SU-DHL-6 (cell line): ENCODE measurements at regions not wholly inside any gene's neighbourhood (a gene's known extent, or its start where the extent isn't known, plus 50 kb on each side); places are given as distances from the start of the nearest gene placed in this dataset.

ENCODE experiments used
- H2AFZ ChIP-seq: fragments of 200-600 bp; sonication (generic); 2 replicates; pipeline ENCODE4 v1.6.1; 2014; ENCODE audit warnings: low read depth, mild to moderate bottlenecking, moderate library complexity, mixed read lengths, antibody characterized with exemption, low read length; ENCODE audit not compliant: severe bottlenecking
- H3F3A ChIP-seq: fragments of 200-600 bp; shearing (Covaris generic); 2 replicates; pipeline ENCODE4 v1.6.0; 2016; ENCODE audit warnings: antibody characterized with exemption, mild to moderate bottlenecking; ENCODE audit not compliant: insufficient read depth
- H3K27ac ChIP-seq: fragments of 200-600 bp; sonication (generic); 2 replicates; pipeline ENCODE4 v1.5.1; 2016; ENCODE audit warnings: low read depth, mild to moderate bottlenecking, low read length, moderate library complexity, mixed read lengths
- H3K27me3 ChIP-seq: fragments of 200-600 bp; sonication (generic), shearing (Covaris generic); 2 replicates; pipeline ENCODE4 v1.6.0; 2014; ENCODE audit warnings: mild to moderate bottlenecking, low read length
- H3K36me3 ChIP-seq: fragments of 200-600 bp; sonication (generic); 2 replicates; pipeline ENCODE4 v1.6.1; 2014; ENCODE audit warnings: mild to moderate bottlenecking, low read length, mixed read lengths
- H3K4me2 ChIP-seq: fragments of 300-600, 200-600 bp; shearing (Covaris generic), sonication (generic); 2 replicates; pipeline ENCODE4 v1.6.0; 2014; ENCODE audit warnings: low read length, low read depth, mild to moderate bottlenecking; ENCODE audit not compliant: poor library complexity, severe bottlenecking
- H3K4me3 ChIP-seq: fragments of 200-600 bp; sonication (generic); 2 replicates; pipeline ENCODE4 v1.5.1; 2014; ENCODE audit warnings: antibody characterized with exemption, low read length, mild to moderate bottlenecking, mixed read lengths; ENCODE audit not compliant: insufficient read depth, poor library complexity, severe bottlenecking
- H3K79me2 ChIP-seq: fragments of 200-600 bp; sonication (generic); 2 replicates; pipeline ENCODE4 v1.6.1; 2014; ENCODE audit warnings: mild to moderate bottlenecking, low read length, moderate library complexity; ENCODE audit not compliant: insufficient read depth
- H3K9ac ChIP-seq: fragments of 200-600 bp; sonication (generic); 2 replicates; pipeline ENCODE4 v1.7.0; 2014; ENCODE audit warnings: mild to moderate bottlenecking, low read length
- H3K9me2 ChIP-seq: fragments of 200-600 bp; sonication (generic); replicated peaks from 2 replicates; pipeline ENCODE4 v1.6.1; 2014; ENCODE audit warnings: low read length; ENCODE audit not compliant: insufficient read depth
- H3K9me3 ChIP-seq: fragments of 200-600 bp; sonication (generic); 2 replicates; pipeline ENCODE4 v1.6.1; 2014; ENCODE audit warnings: low read length, mixed read lengths; ENCODE audit not compliant: insufficient read depth
- H4K20me1 ChIP-seq: fragments of 200-600 bp; sonication (generic); 2 replicates; pipeline ENCODE4 v1.6.1; 2014; ENCODE audit warnings: low read depth, mild to moderate bottlenecking, antibody characterized with exemption, low read length, moderate library complexity, mixed read lengths
- CTCF ChIP-seq: fragments of 200-600 bp; sonication (generic); IDR thresholded peaks from one replicate; pipeline ENCODE4 v1.5.1; 2017; ENCODE audit warnings: antibody characterized with exemption, mild to moderate bottlenecking, low read length, moderate library complexity; ENCODE audit not compliant: insufficient read depth, poor library complexity, severe bottlenecking
- EZH2phosphoT487 ChIP-seq: fragments of 200-600 bp; sonication (generic), shearing (Covaris generic); conservative IDR thresholded peaks from 2 replicates; pipeline ENCODE4 v1.6.1; 2018; ENCODE audit warnings: mild to moderate bottlenecking, antibody characterized with exemption, low read length, moderate library complexity, mixed read lengths

GRCh38 chr3:177674186-177674585 lies 476.9 kb upstream of the TBL1XR1 start:
- Histone ChIP-seq H3K9me2 (no peaks in the 10 kb centered on the region), H3K27ac (no peak overlapping the region), H3K79me2 (no peaks in the 10 kb centered on the region), H3K4me2 (no peak overlapping the region), H3F3A (no peaks in the 10 kb centered on the region), H4K20me1 (no peaks in the 10 kb centered on the region), H3K36me3 (no peaks in the 10 kb centered on the region), H2AFZ (no peak overlapping the region), H3K9ac (no peak overlapping the region), H3K27me3 (no peaks in the 10 kb centered on the region), H3K9me3 (no peaks in the 10 kb centered on the region), H3K4me3 (no peak overlapping the region)
- TF ChIP-seq CTCF (no peak), EZH2phosphoT487 (no peak)

- no peaks in the 10 kb centered on the region for H4K20me1 ChIP-seq
- H3K9me3 ChIP-seq = no peaks in the 10 kb centered on the region
- no peaks in the 10 kb centered on the region for H3K9me2 ChIP-seq
- TF ChIP-seq EZH2phosphoT487 (no peak), CTCF (no peak)
- H3K27ac ChIP-seq = no peak overlapping the region
- no peaks in the 10 kb centered on the region for H3F3A ChIP-seq
- H3K36me3 ChIP-seq = no peaks in the 10 kb centered on the region
- H3K4me2 ChIP-seq = no peak overlapping the region
- no peaks in the 10 kb centered on the region for H3K79me2 ChIP-seq
- no peak overlapping the region for H3K9ac ChIP-seq
- no peak overlapping the region for H3K4me3 ChIP-seq
- H3K27me3 ChIP-seq = no peaks in the 10 kb centered on the region
- no peak overlapping the region for H2AFZ ChIP-seq
Measured at GRCh38 chr3:177676148-177676547, 478.9 kb upstream of the TBL1XR1 start.

- Histone ChIP-seq H3F3A (no peaks in the 10 kb centered on the region), H3K27ac (no peak overlapping the region), H3K4me3 (no peak overlapping the region), H2AFZ (no peak overlapping the region), H4K20me1 (no peaks in the 10 kb centered on the region), H3K9me3 (no peaks in the 10 kb centered on the region), H3K79me2 (no peaks in the 10 kb centered on the region), H3K4me2 (no peak overlapping the region), H3K36me3 (no peaks in the 10 kb centered on the region), H3K9me2 (no peaks in the 10 kb centered on the region), H3K27me3 (no peaks in the 10 kb centered on the region), H3K9ac (no peak overlapping the region)
- TF ChIP-seq EZH2phosphoT487 (no peak), CTCF (no peak)
Measured at GRCh38 chr3:177676947-177677587, 479.8 kb upstream of the TBL1XR1 start.
